ENCODE measurements at regions not wholly inside any gene's neighbourhood (a gene's known extent, or its start where the extent isn't known, plus 50 kb on each side); places are given as distances from the start of the nearest gene placed in this dataset.
A peak's percentile ranks its signal among the peaks of the same experiment; 100 is the strongest.
"Not testable (repeated sequence)": the region's sequence is repeated elsewhere in the genome, so short reads cannot be mapped to it uniquely, and the experiment has no call there.

- Histone ChIP-seq H3K79me2 (ENCODE audit: low read length) (no peaks in the 10 kb centered on the region), H3K36me3 (replicated peaks; ENCODE audit: insufficient read depth, low read length) (no peaks in the 10 kb centered on the region), H3K4me3 (ENCODE audit: low read length) (no peak overlapping the region), H3K9ac (ENCODE audit: low read length) (no peak overlapping the region), H3K4me2 (ENCODE audit: low read depth, low read length) (no peak overlapping the region), H3F3A (ENCODE audit: insufficient read depth, low read length) (no peaks in the 10 kb centered on the region), H3K9me3 (replicated peaks; ENCODE audit: insufficient read depth, low read length) (no peaks in the 10 kb centered on the region), H4K20me1 (ENCODE audit: insufficient read depth, low read length) (no peaks in the 10 kb centered on the region), H3K27ac (ENCODE audit: low read length) (peak overlapping the region; percentile 1; the same call in 1 of the 2 replicates), H3K27me3 (replicated peaks; ENCODE audit: insufficient read depth, low read length) (no peaks in the 10 kb centered on the region), H3K4me1 (ENCODE audit: low read length) (no peaks in the 10 kb centered on the region), H3K9me2 (replicated peaks; ENCODE audit: insufficient read depth, low read length) (no peaks in the 10 kb centered on the region), H2AFZ (ENCODE audit: low read length) (no peak overlapping the region)
- DNase-seq, result peak; percentile 14
- TF ChIP-seq CTCF (IDR thresholded peaks at IDR 0.05; ENCODE audit: low read length) (no peak), EZH2phosphoT487 (IDR thresholded peaks at IDR 0.05; ENCODE audit: low read length) (no peak), EZH2 (optimal IDR thresholded peaks at IDR 0.05; ENCODE audit: low read depth, low read length) (no peak)
These were observed 208.7 kb downstream of the SIPA1L2 start for GRCh38 chr1:232421143-232421796.

GRCh38 chr1:232417636-232418248 is 212.2 kb downstream of the SIPA1L2 start:
- H3K4me2 ChIP-seq (ENCODE audit: low read depth, low read length), result no peak overlapping the region
- no peaks in the 10 kb centered on the region for H3K9me2 ChIP-seq (replicated peaks; ENCODE audit: insufficient read depth, low read length)
- no peak overlapping the region for H3K9ac ChIP-seq (ENCODE audit: low read length)
- H3K9me3 ChIP-seq (replicated peaks; ENCODE audit: insufficient read depth, low read length), result no peaks in the 10 kb centered on the region
- no peaks in the 10 kb centered on the region for H4K20me1 ChIP-seq (ENCODE audit: insufficient read depth, low read length)
- H3K36me3 ChIP-seq (replicated peaks; ENCODE audit: insufficient read depth, low read length), result no peaks in the 10 kb centered on the region
- H3K4me1 ChIP-seq (ENCODE audit: low read length), result no peaks in the 10 kb centered on the region
- H3K27me3 ChIP-seq (replicated peaks; ENCODE audit: insufficient read depth, low read length), result no peaks in the 10 kb centered on the region
- no peaks in the 10 kb centered on the region for H3K79me2 ChIP-seq (ENCODE audit: low read length)
- no peak for DNase-seq
- no peak overlapping the region for H3K27ac ChIP-seq (ENCODE audit: low read length)
- no peaks in the 10 kb centered on the region for H3F3A ChIP-seq (ENCODE audit: insufficient read depth, low read length)
- no peak for TF ChIP-seq EZH2 (optimal IDR thresholded peaks at IDR 0.05; ENCODE audit: low read depth, low read length)
- TF ChIP-seq CTCF (IDR thresholded peaks at IDR 0.05; ENCODE audit: low read length), result no peak
- TF ChIP-seq EZH2phosphoT487 (IDR thresholded peaks at IDR 0.05; ENCODE audit: low read length), result no peak
- H3K4me3 ChIP-seq (ENCODE audit: low read length), result no peak overlapping the region
- H2AFZ ChIP-seq (ENCODE audit: low read length), result no peak overlapping the region

DNA sequence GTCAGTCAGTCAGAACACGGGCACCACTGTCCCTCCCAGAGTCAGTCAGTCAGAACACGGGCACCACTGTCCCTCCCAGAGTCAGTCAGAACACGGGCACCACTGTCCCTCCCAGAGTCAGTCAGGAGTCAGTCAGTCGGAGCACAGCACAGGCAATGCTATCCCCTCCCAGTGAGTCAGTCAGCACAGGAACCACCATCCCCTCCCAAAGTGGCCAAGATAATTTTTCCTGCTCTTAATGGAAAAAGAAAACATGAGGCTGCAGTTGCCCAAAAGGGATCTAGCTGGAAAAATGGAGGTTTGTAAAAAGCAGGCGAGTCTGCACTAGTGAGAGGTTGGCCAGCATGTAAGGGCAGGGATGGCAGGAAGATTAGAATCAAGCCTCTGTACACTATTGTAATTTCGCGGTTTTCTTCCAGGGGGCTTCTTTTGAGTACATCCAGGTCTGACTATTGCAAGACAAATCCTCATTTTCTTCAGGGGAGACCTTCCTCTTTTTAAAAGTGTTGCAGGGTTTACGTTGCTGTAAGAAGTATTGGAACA is 213.8 kb downstream of the SIPA1L2 start:
- Histone ChIP-seq H3K9me3 (replicated peaks; ENCODE audit: insufficient read depth, low read length) (no peaks in the 10 kb centered on the region), H3K9me2 (replicated peaks; ENCODE audit: insufficient read depth, low read length) (no peaks in the 10 kb centered on the region), H3K4me3 (ENCODE audit: low read length) (no peak overlapping the region), H4K20me1 (ENCODE audit: insufficient read depth, low read length) (no peaks in the 10 kb centered on the region), H2AFZ (ENCODE audit: low read length) (no peak overlapping the region), H3K4me1 (ENCODE audit: low read length) (no peaks in the 10 kb centered on the region), H3F3A (ENCODE audit: insufficient read depth, low read length) (no peaks in the 10 kb centered on the region), H3K4me2 (ENCODE audit: low read depth, low read length) (no peak overlapping the region), H3K36me3 (replicated peaks; ENCODE audit: insufficient read depth, low read length) (no peaks in the 10 kb centered on the region), H3K79me2 (ENCODE audit: low read length) (no peaks in the 10 kb centered on the region), H3K27ac (ENCODE audit: low read length) (no peak overlapping the region), H3K9ac (ENCODE audit: low read length) (no peak overlapping the region), H3K27me3 (replicated peaks; ENCODE audit: insufficient read depth, low read length) (no peaks in the 10 kb centered on the region)
- DNase-seq, result no peak
- no peak for TF ChIP-seq CTCF (IDR thresholded peaks at IDR 0.05; ENCODE audit: low read length)

- not testable (repeated sequence) for H3K4me1 ChIP-seq (ENCODE audit: low read length); H3K36me3 ChIP-seq (replicated peaks; ENCODE audit: insufficient read depth, low read length); H4K20me1 ChIP-seq (ENCODE audit: insufficient read depth, low read length); H2AFZ ChIP-seq (ENCODE audit: low read length); H3K27me3 ChIP-seq (replicated peaks; ENCODE audit: insufficient read depth, low read length); H3F3A ChIP-seq (ENCODE audit: insufficient read depth, low read length); DNase-seq; H3K79me2 ChIP-seq (ENCODE audit: low read length); H3K9me2 ChIP-seq (replicated peaks; ENCODE audit: insufficient read depth, low read length); H3K4me3 ChIP-seq (ENCODE audit: low read length); H3K9ac ChIP-seq (ENCODE audit: low read length); H3K9me3 ChIP-seq (replicated peaks; ENCODE audit: insufficient read depth, low read length); H3K27ac ChIP-seq (ENCODE audit: low read length); H3K4me2 ChIP-seq (ENCODE audit: low read depth, low read length)
These were observed 214.5 kb downstream of the SIPA1L2 start for GRCh38 chr1:232415481-232415880.
